OCI-LY7 (cell line): ENCODE measurements at regions not wholly inside any gene's neighbourhood (a gene's known extent, or its start where the extent isn't known, plus 50 kb on each side); places are given as distances from the start of the nearest gene placed in this dataset.
A peak's percentile ranks its signal among the peaks of the same experiment; 100 is the strongest.

ENCODE experiments used
- BruUV-seq: library from RNA; stranded (reverse); fragments of 400-500 nt; replicated peaks from 2 replicates; lab custom pipeline; 2021; lab: Mats Ljungman, UMichigan
- CTCF ChIA-PET: fragments of 300-600 bp; sonication (Branson Sonifier 250); formaldehyde crosslinking; loops from one replicate; lab custom pipeline; 2022; ENCODE audit warnings: antibody characterized with exemption; ENCODE audit not compliant: unreplicated experiment; lab: Charles Lee
- POLR2A ChIA-PET: fragments of 300-600 bp; sonication (Branson Sonifier 250); formaldehyde crosslinking; loops from one replicate; lab custom pipeline; 2022; ENCODE audit warnings: antibody characterized with exemption; lab: Charles Lee
- DNase-seq: peaks from one replicate; pipeline ENCODE4 v3.0.0-alpha.2; 2015; ENCODE audit warnings: low spot score
- H2AFZ ChIP-seq: fragments of 200-600 bp; sonication (generic), shearing (Covaris generic); 2 replicates; pipeline ENCODE4 v1.6.1; 2014; ENCODE audit warnings: mild to moderate bottlenecking, antibody characterized with exemption, low read length, moderate library complexity
- H3K27ac ChIP-seq: fragments of 200-600 bp; sonication (generic); 2 replicates; pipeline ENCODE4 v1.5.1; 2014; ENCODE audit warnings: mixed run types, low read depth, mild to moderate bottlenecking, moderate library complexity, low read length, inconsistent platforms; ENCODE audit not compliant: poor library complexity, severe bottlenecking
- H3K36me3 ChIP-seq: fragments of 200-600 bp; sonication (generic); 2 replicates; pipeline ENCODE4 v1.6.1; 2014; ENCODE audit warnings: mild to moderate bottlenecking, antibody characterized with exemption, low read length, moderate library complexity, mixed read lengths; ENCODE audit not compliant: insufficient read depth
- H3K4me1 ChIP-seq: fragments of 200-600 bp; sonication (generic); 2 replicates; pipeline ENCODE4 v1.5.1; 2014; ENCODE audit warnings: mild to moderate bottlenecking, low read length; ENCODE audit not compliant: insufficient read depth, poor library complexity, severe bottlenecking
- H3K4me2 ChIP-seq: fragments of 200-600 bp; sonication (generic); 2 replicates; pipeline ENCODE4 v1.6.1; 2014; ENCODE audit warnings: mild to moderate bottlenecking, low read length
- H3K4me3 ChIP-seq: fragments of 200-600 bp; sonication (generic); 2 replicates; pipeline ENCODE4 v1.5.1; 2014; ENCODE audit warnings: mild to moderate bottlenecking, low read depth, low read length; ENCODE audit not compliant: poor library complexity, severe bottlenecking
- H3K79me2 ChIP-seq: fragments of 200-600 bp; sonication (generic); 2 replicates; pipeline ENCODE4 v1.6.1; 2016; ENCODE audit warnings: low read depth, mild to moderate bottlenecking, low read length, moderate library complexity, mixed read lengths; ENCODE audit not compliant: insufficient read depth
- H3K9me2 ChIP-seq: fragments of 200-600 bp; sonication (generic); 2 replicates; pipeline ENCODE4 v1.6.1; 2016; ENCODE audit warnings: mild to moderate bottlenecking, low read length, mixed read lengths; ENCODE audit not compliant: insufficient read depth
- H3K9me3 ChIP-seq: fragments of 200-600 bp; sonication (generic); 2 replicates; pipeline ENCODE4 v1.6.1; 2014; ENCODE audit warnings: mild to moderate bottlenecking, mixed run types, low read length, mixed read lengths
- H4K20me1 ChIP-seq: fragments of 200-600 bp; sonication (generic); 2 replicates; pipeline ENCODE4 v1.6.1; 2014; ENCODE audit warnings: mild to moderate bottlenecking, antibody characterized with exemption, low read length, moderate library complexity, mixed read lengths; ENCODE audit not compliant: insufficient read depth
- EZH2phosphoT487 ChIP-seq: fragments of 200-600 bp; sonication (generic); IDR thresholded peaks from 2 replicates; pipeline ENCODE4 v1.6.1; 2018; ENCODE audit warnings: low read depth, borderline replicate concordance, mild to moderate bottlenecking, mixed run types, antibody characterized with exemption, low read length, moderate library complexity, mixed read lengths
- intact Hi-C: fragments of 100-400 bp; cut with micrococcal nuclease; formaldehyde crosslinking; loops from one replicate; pipeline ENCODE4 v1.10.0; 2022; ENCODE audit not compliant: unreplicated experiment
- TF ChIP-seq, protein P1 (sequence below): fragments of 200-600 bp; sonication (generic); conservative IDR thresholded peaks from 2 replicates; pipeline ENCODE4 v1.5.1; 2014; ENCODE audit warnings: mild to moderate bottlenecking, antibody characterized with exemption, low read length, moderate library complexity, mixed read lengths

DNA sequence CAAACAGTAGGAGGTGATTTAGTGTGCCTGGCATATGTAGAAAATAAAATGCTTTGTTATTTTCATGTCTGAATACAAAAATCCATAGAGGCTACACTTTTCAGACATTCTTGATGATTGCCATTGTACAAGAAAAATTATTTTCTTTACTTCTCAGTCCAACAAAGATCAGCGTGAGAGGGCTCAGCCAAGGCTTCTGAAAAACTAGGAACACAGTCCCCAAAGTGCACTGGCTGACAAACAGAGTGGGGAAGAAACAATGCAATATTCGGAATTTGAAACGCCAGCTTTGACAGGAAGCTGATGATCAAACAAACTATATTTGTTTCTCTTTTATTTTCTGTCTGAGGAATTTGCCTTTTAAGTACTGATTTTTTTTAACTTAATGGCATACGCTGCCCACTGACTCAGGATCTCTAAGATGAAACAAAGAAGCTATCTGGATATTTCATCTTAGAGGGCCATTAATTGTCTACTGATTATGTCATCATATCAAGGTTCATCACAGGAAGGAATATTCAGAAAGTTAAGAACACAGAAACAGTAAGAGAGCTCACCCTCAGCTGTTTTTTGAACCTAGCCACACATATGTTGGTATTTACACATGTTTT, 197.0 kb upstream of the INHBA start:
- Histone ChIP-seq H3K27ac (no peak overlapping the region), H3K4me1 (no peaks in the 10 kb centered on the region), H4K20me1 (no peaks in the 10 kb centered on the region), H3K4me2 (no peak overlapping the region), H3K9me2 (no peaks in the 10 kb centered on the region), H2AFZ (no peak overlapping the region), H3K4me3 (no peak overlapping the region), H3K9me3 (no peaks in the 10 kb centered on the region), H3K36me3 (no peaks in the 10 kb centered on the region), H3K79me2 (no peaks in the 10 kb centered on the region)
- CTCF ChIA-PET: no interaction called here
- POLR2A ChIA-PET: no interaction called here
- intact Hi-C loops: no loop called here
- DNase-seq: no peak
- BruUV-seq: no TSS peak
- TF ChIP-seq EZH2phosphoT487: no peak
- TF ChIP-seq, protein P1, sequence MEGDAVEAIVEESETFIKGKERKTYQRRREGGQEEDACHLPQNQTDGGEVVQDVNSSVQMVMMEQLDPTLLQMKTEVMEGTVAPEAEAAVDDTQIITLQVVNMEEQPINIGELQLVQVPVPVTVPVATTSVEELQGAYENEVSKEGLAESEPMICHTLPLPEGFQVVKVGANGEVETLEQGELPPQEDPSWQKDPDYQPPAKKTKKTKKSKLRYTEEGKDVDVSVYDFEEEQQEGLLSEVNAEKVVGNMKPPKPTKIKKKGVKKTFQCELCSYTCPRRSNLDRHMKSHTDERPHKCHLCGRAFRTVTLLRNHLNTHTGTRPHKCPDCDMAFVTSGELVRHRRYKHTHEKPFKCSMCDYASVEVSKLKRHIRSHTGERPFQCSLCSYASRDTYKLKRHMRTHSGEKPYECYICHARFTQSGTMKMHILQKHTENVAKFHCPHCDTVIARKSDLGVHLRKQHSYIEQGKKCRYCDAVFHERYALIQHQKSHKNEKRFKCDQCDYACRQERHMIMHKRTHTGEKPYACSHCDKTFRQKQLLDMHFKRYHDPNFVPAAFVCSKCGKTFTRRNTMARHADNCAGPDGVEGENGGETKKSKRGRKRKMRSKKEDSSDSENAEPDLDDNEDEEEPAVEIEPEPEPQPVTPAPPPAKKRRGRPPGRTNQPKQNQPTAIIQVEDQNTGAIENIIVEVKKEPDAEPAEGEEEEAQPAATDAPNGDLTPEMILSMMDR: no peak

DNA sequence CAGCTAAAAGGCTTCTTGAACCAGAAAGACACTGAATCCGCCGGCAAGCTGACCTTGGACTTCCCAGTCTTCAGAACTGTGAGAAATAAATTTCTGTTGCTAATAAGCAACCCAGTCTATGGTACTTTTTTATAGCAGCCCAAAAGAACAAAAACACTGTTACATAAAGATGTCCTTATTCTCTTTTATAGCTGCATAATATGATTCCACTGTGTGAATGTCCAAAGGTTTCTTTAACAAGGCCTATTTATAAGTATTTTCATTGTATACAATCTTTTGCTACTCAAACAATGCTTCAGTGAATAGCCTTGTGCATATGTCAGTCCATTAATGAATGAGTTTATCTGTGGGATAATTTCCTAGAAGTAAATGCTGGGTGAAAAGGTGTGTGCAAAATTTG, 190.8 kb upstream of the INHBA start:
- H3K4me3 ChIP-seq: no peak overlapping the region
- no peak overlapping the region for H3K4me2 ChIP-seq
- intact Hi-C loops: no loop called here
- BruUV-seq: no TSS peak
- H3K4me1 ChIP-seq: no peaks in the 10 kb centered on the region
- H4K20me1 ChIP-seq: no peaks in the 10 kb centered on the region
- ChIA-PET CTCF (no interaction called here), POLR2A (no interaction called here)
- TF ChIP-seq, protein P1: no peak
- TF ChIP-seq EZH2phosphoT487: no peak
- H3K36me3 ChIP-seq: no peaks in the 10 kb centered on the region
- H3K79me2 ChIP-seq: no peaks in the 10 kb centered on the region
- H3K9me3 ChIP-seq: no peaks in the 10 kb centered on the region
- no peak overlapping the region for H3K27ac ChIP-seq
- no peaks in the 10 kb centered on the region for H3K9me2 ChIP-seq
- no peak for DNase-seq
- no peak overlapping the region for H2AFZ ChIP-seq

DNA sequence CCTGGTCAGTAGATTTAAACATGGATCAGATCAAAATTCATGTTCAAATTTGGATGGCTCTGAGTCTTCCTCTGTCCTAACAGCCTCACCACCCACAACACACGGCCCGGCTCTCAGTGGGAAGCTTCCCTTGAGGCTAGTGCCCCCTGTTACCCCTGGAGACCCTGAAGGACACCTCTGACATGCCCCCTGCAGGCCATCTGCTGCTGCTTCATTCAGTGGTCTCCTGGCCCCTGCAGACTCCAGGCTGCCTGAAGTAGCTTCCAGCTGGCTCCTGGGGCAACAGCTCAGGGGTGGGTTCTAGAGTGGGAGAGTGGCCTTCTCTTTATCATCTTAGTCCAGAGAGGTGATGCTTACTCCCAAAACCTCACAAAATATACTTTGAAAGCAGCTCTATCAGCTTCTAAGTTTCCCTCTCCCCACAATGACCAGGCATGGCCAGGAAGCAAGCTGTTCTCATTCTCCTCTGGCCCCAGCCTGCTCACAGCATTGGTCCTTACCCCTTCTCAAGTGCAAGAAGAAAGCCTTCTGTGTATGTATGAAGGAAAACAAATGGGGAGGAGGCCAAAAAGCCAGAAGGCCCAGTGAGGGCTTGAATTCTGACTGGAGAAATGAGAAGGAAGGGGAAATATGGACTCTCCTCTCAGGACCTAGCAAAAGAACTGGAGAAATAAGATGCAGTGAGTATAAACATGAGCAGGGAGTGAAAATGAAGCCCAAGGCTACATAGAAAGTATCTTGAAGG, 189.6 kb upstream of the INHBA start:
- Histone ChIP-seq H3K4me2 (no peak overlapping the region), H3K79me2 (no peaks in the 10 kb centered on the region), H3K4me3 (no peak overlapping the region), H4K20me1 (no peaks in the 10 kb centered on the region), H3K36me3 (no peaks in the 10 kb centered on the region), H3K9me2 (no peaks in the 10 kb centered on the region), H2AFZ (no peak overlapping the region), H3K27ac (no peak overlapping the region), H3K9me3 (no peaks in the 10 kb centered on the region), H3K4me1 (no peaks in the 10 kb centered on the region)
- intact Hi-C loops: no loop called here
- ChIA-PET CTCF (no interaction called here), POLR2A (no interaction called here)
- TF ChIP-seq EZH2phosphoT487: no peak
- TF ChIP-seq, protein P1: peak; percentile 40; the same call in 1 of the 2 replicates
- BruUV-seq: no TSS peak
- peak; percentile 1 for DNase-seq
